HEK293 (cell line): ENCODE measurements at regions not wholly inside any gene's neighbourhood (a gene's known extent, or its start where the extent isn't known, plus 50 kb on each side); places are given as distances from the start of the nearest gene placed in this dataset.

Experiments
- CTCF ChIA-PET: fragments of 350-600 bp; formaldehyde crosslinking; extraction: SDS; loops from one replicate; lab custom pipeline; 2021; ENCODE audit warnings: antibody characterized with exemption; lab: Yijun Ruan, JAX
- POLR2A ChIA-PET: fragments of 300-600 bp; formaldehyde crosslinking; extraction: SDS; loops from one replicate; lab custom pipeline; 2020; ENCODE audit warnings: antibody characterized with exemption, inconsistent platforms; lab: Yijun Ruan, JAX
- H3K27ac ChIP-seq: fragments of 200-500 bp; sonication (Bioruptor generic); 2 replicates; pipeline ENCODE4 v1.5.1; 2014; ENCODE audit warnings: low read depth, low read length, control low read depth, inconsistent platforms; ENCODE audit errors: extremely low read depth
- H3K36me3 ChIP-seq, 2 experiments: fragments of 200-500 bp in 1 of 2; sonication (Bioruptor generic) in 1 of 2; 1 replicate in 1 of 2; 2 replicates in 1 of 2; pipeline ENCODE4 v1.5.1; 2014 to 2017; ENCODE audit warnings: inconsistent platforms in 2 of 2, low read length in 2 of 2; ENCODE audit not compliant: control insufficient read depth in 2 of 2, insufficient read depth in 1 of 2
- H3K4me1 ChIP-seq: fragments of 200-500 bp; sonication (Bioruptor generic); 2 replicates; pipeline ENCODE4 v1.5.1; 2014; ENCODE audit warnings: mild to moderate bottlenecking, low read length, inconsistent platforms; ENCODE audit not compliant: control insufficient read depth, insufficient read depth
- H3K4me3 ChIP-seq: 2 replicates; pipeline ENCODE4 v1.5.1; 2011; ENCODE audit warnings: low read depth, mild to moderate bottlenecking, control low read depth, low read length, moderate library complexity
- H3K9me3 ChIP-seq: fragments of 200-500 bp; sonication (Bioruptor generic); 2 replicates; pipeline ENCODE4 v1.5.1; 2014; ENCODE audit warnings: low read depth, low read length, inconsistent platforms; ENCODE audit not compliant: control insufficient read depth, insufficient read depth
- IKZF3 ChIP-seq: fragments of 450-650 bp; IDR thresholded peaks from 2 replicates; pipeline ENCODE4 v1.5.0; 2018; ENCODE audit warnings: missing biosample characterization, mild to moderate bottlenecking, missing genetic modification characterization, moderate library complexity
- TRIM28 ChIP-seq: IDR thresholded peaks from 2 replicates; pipeline ENCODE4 v1.6.1; 2011; ENCODE audit warnings: low read length, control low read depth, borderline replicate concordance
- ZBTB20 ChIP-seq: fragments of 450-650 bp; formaldehyde crosslinking; IDR thresholded peaks from 2 replicates; pipeline ENCODE4 v1.5.1; 2016; ENCODE audit warnings: missing biosample characterization, missing genetic modification characterization
- ZFP3 ChIP-seq: fragments of 450-650 bp; formaldehyde crosslinking; IDR thresholded peaks from 2 replicates; pipeline ENCODE4 v1.5.1; 2016; ENCODE audit warnings: low read depth, missing biosample characterization, missing genetic modification characterization
- ZNF133 ChIP-seq: fragments of 450-650 bp; formaldehyde crosslinking; IDR thresholded peaks from 2 replicates; pipeline ENCODE4 v1.5.1; 2016; ENCODE audit warnings: missing biosample characterization, missing genetic modification characterization
- ZNF155 ChIP-seq: fragments of 450-650 bp; formaldehyde crosslinking; IDR thresholded peaks from 2 replicates; pipeline ENCODE4 v1.5.1; 2016; ENCODE audit warnings: missing biosample characterization, missing genetic modification characterization
- ZNF16 ChIP-seq: fragments of 450-650 bp; formaldehyde crosslinking; IDR thresholded peaks from 2 replicates; pipeline ENCODE4 v1.5.1; 2016; ENCODE audit warnings: low read depth, missing biosample characterization, missing genetic modification characterization
- ZNF169 ChIP-seq: fragments of 450-650 bp; formaldehyde crosslinking; IDR thresholded peaks from 2 replicates; pipeline ENCODE4 v1.5.1; 2016; ENCODE audit warnings: missing biosample characterization, missing genetic modification characterization
- ZNF174 ChIP-seq: fragments of 450-650 bp; formaldehyde crosslinking; IDR thresholded peaks from 2 replicates; pipeline ENCODE4 v1.5.0; 2017; ENCODE audit warnings: missing biosample characterization, mild to moderate bottlenecking, missing genetic modification characterization
- ZNF18 ChIP-seq: fragments of 450-650 bp; formaldehyde crosslinking; IDR thresholded peaks from 2 replicates; pipeline ENCODE4 v1.5.1; 2016; ENCODE audit warnings: missing biosample characterization, missing genetic modification characterization
- ZNF184 ChIP-seq: fragments of 450-650 bp; IDR thresholded peaks from 2 replicates; pipeline ENCODE4 v1.5.1; 2018; ENCODE audit warnings: missing biosample characterization, mild to moderate bottlenecking, missing genetic modification characterization
- ZNF19 ChIP-seq: fragments of 450-650 bp; formaldehyde crosslinking; IDR thresholded peaks from 2 replicates; pipeline ENCODE4; 2016; ENCODE audit warnings: missing biosample characterization, missing genetic modification characterization, low read depth
- ZNF354C ChIP-seq: fragments of 450-650 bp; formaldehyde crosslinking; IDR thresholded peaks from 2 replicates; pipeline ENCODE4 v1.5.1; 2016; ENCODE audit warnings: missing biosample characterization, missing genetic modification characterization, low read depth, borderline replicate concordance
- ZNF416 ChIP-seq: fragments of 450-650 bp; formaldehyde crosslinking; IDR thresholded peaks from 2 replicates; pipeline ENCODE4 v1.5.1; 2016; ENCODE audit warnings: missing biosample characterization, missing genetic modification characterization
- ZNF426 ChIP-seq: fragments of 450-650 bp; formaldehyde crosslinking; IDR thresholded peaks from 2 replicates; pipeline ENCODE4 v1.5.1; 2017; ENCODE audit warnings: missing biosample characterization, missing genetic modification characterization, mild to moderate bottlenecking, inconsistent platforms, moderate library complexity
- ZNF501 ChIP-seq: fragments of 450-650 bp; formaldehyde crosslinking; IDR thresholded peaks from 2 replicates; pipeline ENCODE4 v1.5.1; 2016; ENCODE audit warnings: missing biosample characterization, missing genetic modification characterization
- ZNF514 ChIP-seq: fragments of 450-650 bp; formaldehyde crosslinking; IDR thresholded peaks from 2 replicates; pipeline ENCODE4 v1.5.1; 2016; ENCODE audit warnings: missing biosample characterization, missing genetic modification characterization
- ZNF555 ChIP-seq: fragments of 450-650 bp; formaldehyde crosslinking; conservative IDR thresholded peaks from 2 replicates; pipeline ENCODE4 v1.5.1; 2017; ENCODE audit warnings: missing biosample characterization, mild to moderate bottlenecking, missing genetic modification characterization, inconsistent platforms
- ZNF560 ChIP-seq: fragments of 450-650 bp; formaldehyde crosslinking; IDR thresholded peaks from 2 replicates; pipeline ENCODE4 v1.5.1; 2017; ENCODE audit warnings: missing biosample characterization, missing genetic modification characterization, borderline replicate concordance
- ZNF621 ChIP-seq: fragments of 450-650 bp; formaldehyde crosslinking; IDR thresholded peaks from 2 replicates; pipeline ENCODE4 v1.5.1; 2017; ENCODE audit warnings: missing biosample characterization, missing genetic modification characterization
- ZNF623 ChIP-seq: fragments of 450-650 bp; formaldehyde crosslinking; IDR thresholded peaks from 2 replicates; pipeline ENCODE4 v1.5.1; 2016; ENCODE audit warnings: missing biosample characterization, missing genetic modification characterization
- ZSCAN5A ChIP-seq: fragments of 450-650 bp; formaldehyde crosslinking; IDR thresholded peaks from 2 replicates; pipeline ENCODE4 v1.5.1; 2016; ENCODE audit warnings: missing biosample characterization, missing genetic modification characterization
- ZXDB ChIP-seq: fragments of 450-650 bp; formaldehyde crosslinking; IDR thresholded peaks from 2 replicates; pipeline ENCODE4 v1.5.1; 2016; ENCODE audit warnings: missing biosample characterization, missing genetic modification characterization
- TF ChIP-seq, protein P1 (sequence below): fragments of 450-650 bp; formaldehyde crosslinking; IDR thresholded peaks from 2 replicates; pipeline ENCODE4 v1.5.1; 2016; ENCODE audit warnings: missing biosample characterization, missing genetic modification characterization
- TF ChIP-seq, protein P2 (sequence below): fragments of 450-650 bp; IDR thresholded peaks from 2 replicates; pipeline ENCODE4 v1.5.1; 2018; ENCODE audit warnings: missing biosample characterization, missing genetic modification characterization
- TF ChIP-seq, protein P3 (sequence below): fragments of 450-650 bp; formaldehyde crosslinking; IDR thresholded peaks from 2 replicates; pipeline ENCODE4 v1.5.1; 2016; ENCODE audit warnings: missing biosample characterization, missing genetic modification characterization

DNA sequence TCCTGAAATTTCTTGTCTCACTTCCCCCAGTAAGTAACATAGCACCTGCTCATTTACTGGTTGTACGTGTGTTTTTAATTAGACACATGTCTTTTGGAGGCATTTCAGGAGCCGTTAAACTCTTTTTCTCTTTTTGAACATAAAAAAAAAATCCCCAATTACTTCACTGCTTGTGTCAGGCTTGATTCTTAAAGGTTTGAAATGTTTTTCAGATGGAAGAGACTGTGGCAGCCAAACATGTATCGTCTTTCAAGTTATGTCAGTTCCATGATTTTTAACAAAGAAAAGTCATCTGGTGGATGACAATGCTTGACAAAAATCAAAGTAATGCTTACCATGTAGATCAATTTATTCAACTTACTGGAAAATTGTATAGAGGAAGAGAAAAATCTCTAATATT, 585.8 kb downstream of the GATA3 start (continued):
- TF ChIP-seq, protein P1, sequence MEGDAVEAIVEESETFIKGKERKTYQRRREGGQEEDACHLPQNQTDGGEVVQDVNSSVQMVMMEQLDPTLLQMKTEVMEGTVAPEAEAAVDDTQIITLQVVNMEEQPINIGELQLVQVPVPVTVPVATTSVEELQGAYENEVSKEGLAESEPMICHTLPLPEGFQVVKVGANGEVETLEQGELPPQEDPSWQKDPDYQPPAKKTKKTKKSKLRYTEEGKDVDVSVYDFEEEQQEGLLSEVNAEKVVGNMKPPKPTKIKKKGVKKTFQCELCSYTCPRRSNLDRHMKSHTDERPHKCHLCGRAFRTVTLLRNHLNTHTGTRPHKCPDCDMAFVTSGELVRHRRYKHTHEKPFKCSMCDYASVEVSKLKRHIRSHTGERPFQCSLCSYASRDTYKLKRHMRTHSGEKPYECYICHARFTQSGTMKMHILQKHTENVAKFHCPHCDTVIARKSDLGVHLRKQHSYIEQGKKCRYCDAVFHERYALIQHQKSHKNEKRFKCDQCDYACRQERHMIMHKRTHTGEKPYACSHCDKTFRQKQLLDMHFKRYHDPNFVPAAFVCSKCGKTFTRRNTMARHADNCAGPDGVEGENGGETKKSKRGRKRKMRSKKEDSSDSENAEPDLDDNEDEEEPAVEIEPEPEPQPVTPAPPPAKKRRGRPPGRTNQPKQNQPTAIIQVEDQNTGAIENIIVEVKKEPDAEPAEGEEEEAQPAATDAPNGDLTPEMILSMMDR (tag by site-specific recombination), result no peak
- TF ChIP-seq ZNF184 (tag by site-specific recombination), result no peak

GRCh38 chr10:8640878-8641277, 586.4 kb downstream of the GATA3 start:
- POLR2A ChIA-PET, result no interaction called here

DNA sequence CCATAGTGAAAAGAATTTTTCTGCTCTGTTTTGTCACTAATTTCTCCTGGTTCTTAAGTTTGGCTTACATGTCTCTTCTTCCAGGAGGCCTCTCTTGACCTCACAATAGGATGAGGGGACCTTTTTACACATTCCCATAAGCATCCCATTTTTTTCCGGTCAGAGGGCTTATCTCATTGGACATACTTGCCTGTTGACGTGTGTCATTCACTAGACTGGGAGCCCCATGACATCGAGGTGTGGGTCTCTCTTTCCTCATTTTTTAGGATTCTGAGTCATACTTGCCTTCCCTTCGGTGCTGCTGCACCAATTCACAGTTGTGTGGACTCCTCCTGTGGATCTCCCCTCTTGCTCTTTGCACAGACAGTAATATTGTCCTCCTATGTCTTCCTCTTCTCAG, 601.8 kb downstream of the GATA3 start:
- CTCF ChIA-PET, result no interaction called here

More at GRCh38 chr10:8640878-8641277, 586.4 kb downstream of the GATA3 start:
- Histone ChIP-seq H3K36me3 (no peaks in the 10 kb centered on the region), H3K27ac (no peak overlapping the region), H3K9me3 (no peaks in the 10 kb centered on the region), H3K4me3 (no peak overlapping the region), H3K4me1 (no peaks in the 10 kb centered on the region)
- CTCF ChIA-PET, result no interaction called here
- no peak for TF ChIP-seq ZNF169 (tag by site-specific recombination)
- no peak for TF ChIP-seq ZNF354C
- no peak for TF ChIP-seq ZNF560
- no peak for TF ChIP-seq ZNF416 (tag by site-specific recombination)

DNA sequence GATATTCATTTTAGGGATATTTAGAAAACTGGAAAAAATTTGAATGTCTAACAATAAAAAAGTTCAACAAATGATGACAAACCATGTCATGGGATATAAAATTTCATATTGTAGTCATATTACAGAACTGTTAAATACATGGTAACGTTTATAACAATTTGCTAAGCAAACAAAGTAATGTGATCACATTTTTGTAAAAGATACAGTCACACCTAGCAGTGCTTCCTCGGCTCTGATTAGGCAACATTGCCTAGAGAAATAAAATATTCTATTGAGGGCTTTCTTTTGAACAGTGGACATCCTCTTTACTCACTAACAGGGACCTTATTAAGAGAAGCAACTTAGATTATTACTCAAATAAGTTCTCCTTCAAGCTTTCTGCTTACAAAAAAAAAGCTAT, 605.5 kb downstream of the GATA3 start:
- POLR2A ChIA-PET, result no interaction called here
- Histone ChIP-seq H3K4me3 (no peak overlapping the region), H3K4me1 (no peaks in the 10 kb centered on the region), H3K9me3 (no peaks in the 10 kb centered on the region), H3K27ac (no peak overlapping the region), H3K36me3 (no peaks in the 10 kb centered on the region)
- CTCF ChIA-PET, result interaction anchor here (0.7 kb wide), 1 partner anchor 173 kb away, joined by 4 read pairs; no protein-coding TSS in a partner anchor
- no peak for TF ChIP-seq ZNF623 (tag by site-specific recombination)
- TF ChIP-seq ZXDB (tag by site-specific recombination), result no peak
- TF ChIP-seq, protein P2, sequence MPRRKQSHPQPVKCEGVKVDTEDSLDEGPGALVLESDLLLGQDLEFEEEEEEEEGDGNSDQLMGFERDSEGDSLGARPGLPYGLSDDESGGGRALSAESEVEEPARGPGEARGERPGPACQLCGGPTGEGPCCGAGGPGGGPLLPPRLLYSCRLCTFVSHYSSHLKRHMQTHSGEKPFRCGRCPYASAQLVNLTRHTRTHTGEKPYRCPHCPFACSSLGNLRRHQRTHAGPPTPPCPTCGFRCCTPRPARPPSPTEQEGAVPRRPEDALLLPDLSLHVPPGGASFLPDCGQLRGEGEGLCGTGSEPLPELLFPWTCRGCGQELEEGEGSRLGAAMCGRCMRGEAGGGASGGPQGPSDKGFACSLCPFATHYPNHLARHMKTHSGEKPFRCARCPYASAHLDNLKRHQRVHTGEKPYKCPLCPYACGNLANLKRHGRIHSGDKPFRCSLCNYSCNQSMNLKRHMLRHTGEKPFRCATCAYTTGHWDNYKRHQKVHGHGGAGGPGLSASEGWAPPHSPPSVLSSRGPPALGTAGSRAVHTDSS, result no peak
- TF ChIP-seq, protein P3, sequence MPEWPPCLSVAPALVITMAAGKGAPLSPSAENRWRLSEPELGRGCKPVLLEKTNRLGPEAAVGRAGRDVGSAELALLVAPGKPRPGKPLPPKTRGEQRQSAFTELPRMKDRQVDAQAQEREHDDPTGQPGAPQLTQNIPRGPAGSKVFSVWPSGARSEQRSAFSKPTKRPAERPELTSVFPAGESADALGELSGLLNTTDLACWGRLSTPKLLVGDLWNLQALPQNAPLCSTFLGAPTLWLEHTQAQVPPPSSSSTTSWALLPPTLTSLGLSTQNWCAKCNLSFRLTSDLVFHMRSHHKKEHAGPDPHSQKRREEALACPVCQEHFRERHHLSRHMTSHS (tag by site-specific recombination), result no peak
- no peak for TF ChIP-seq TRIM28
- TF ChIP-seq ZNF501 (tag by site-specific recombination), result no peak
- TF ChIP-seq ZNF19 (tag by site-specific recombination), result no peak
- no peak for TF ChIP-seq ZNF514 (tag by site-specific recombination)
- no peak for TF ChIP-seq ZNF16 (tag by site-specific recombination)
- no peak for TF ChIP-seq ZSCAN5A (tag by site-specific recombination)
- TF ChIP-seq, protein P1 (tag by site-specific recombination), result no peak
- TF ChIP-seq IKZF3 (tag by site-specific recombination), result no peak
- no peak for TF ChIP-seq ZFP3 (tag by site-specific recombination)
- no peak for TF ChIP-seq ZNF18 (tag by site-specific recombination)
- TF ChIP-seq ZNF174, result no peak

More for the DNA sequence above, 601.8 kb downstream of the GATA3 start:
- TF ChIP-seq ZNF621 (tag by site-specific recombination) (no peak), ZNF514 (tag by site-specific recombination) (no peak), ZNF555 (tag by site-specific recombination) (no peak), ZBTB20 (no peak), ZNF155 (no peak), ZNF426 (no peak), ZNF133 (tag by site-specific recombination) (no peak)
- Histone ChIP-seq H3K9me3 (no peaks in the 10 kb centered on the region), H3K4me1 (no peaks in the 10 kb centered on the region), H3K4me3 (no peak overlapping the region), H3K36me3 (no peaks in the 10 kb centered on the region), H3K27ac (no peak overlapping the region)
- POLR2A ChIA-PET, result no interaction called here
